ENCODE measurements at regions not wholly inside any gene's neighbourhood (a gene's known extent, or its start where the extent isn't known, plus 50 kb on each side); places are given as distances from the start of the nearest gene placed in this dataset.

DNA sequence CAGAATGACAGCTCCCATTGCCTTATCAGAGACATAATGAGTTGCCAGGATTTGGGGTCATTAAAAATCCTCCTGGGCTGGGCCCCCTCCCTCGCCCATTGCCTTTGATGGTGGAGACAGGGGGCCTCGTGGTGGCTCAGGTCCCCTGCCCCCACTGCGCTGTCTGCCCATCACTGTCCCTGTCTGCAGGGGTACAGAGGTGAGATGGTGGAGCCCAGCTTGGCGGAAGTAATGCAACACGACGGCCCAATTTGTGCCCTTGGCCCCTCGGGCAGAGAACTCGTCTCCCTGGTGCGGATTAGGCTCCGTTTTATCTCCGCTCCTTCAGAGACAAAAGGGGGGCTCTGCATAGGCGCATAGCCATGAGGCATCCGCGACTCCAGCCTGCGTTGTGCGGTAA, 152.4 kb upstream of the UNC5B start:
- TF ChIP-seq, protein P1, sequence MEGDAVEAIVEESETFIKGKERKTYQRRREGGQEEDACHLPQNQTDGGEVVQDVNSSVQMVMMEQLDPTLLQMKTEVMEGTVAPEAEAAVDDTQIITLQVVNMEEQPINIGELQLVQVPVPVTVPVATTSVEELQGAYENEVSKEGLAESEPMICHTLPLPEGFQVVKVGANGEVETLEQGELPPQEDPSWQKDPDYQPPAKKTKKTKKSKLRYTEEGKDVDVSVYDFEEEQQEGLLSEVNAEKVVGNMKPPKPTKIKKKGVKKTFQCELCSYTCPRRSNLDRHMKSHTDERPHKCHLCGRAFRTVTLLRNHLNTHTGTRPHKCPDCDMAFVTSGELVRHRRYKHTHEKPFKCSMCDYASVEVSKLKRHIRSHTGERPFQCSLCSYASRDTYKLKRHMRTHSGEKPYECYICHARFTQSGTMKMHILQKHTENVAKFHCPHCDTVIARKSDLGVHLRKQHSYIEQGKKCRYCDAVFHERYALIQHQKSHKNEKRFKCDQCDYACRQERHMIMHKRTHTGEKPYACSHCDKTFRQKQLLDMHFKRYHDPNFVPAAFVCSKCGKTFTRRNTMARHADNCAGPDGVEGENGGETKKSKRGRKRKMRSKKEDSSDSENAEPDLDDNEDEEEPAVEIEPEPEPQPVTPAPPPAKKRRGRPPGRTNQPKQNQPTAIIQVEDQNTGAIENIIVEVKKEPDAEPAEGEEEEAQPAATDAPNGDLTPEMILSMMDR (conservative IDR thresholded peaks at IDR 0.05; ENCODE audit: low read length), result no peak
- TF ChIP-seq EZH2phosphoT487 (IDR thresholded peaks at IDR 0.05; ENCODE audit: borderline replicate concordance), result no peak

Measured in Loucy (cell line).